ENCODE measurements at regions not wholly inside any gene's neighbourhood (a gene's known extent, or its start where the extent isn't known, plus 50 kb on each side); places are given as distances from the start of the nearest gene placed in this dataset.

DNA sequence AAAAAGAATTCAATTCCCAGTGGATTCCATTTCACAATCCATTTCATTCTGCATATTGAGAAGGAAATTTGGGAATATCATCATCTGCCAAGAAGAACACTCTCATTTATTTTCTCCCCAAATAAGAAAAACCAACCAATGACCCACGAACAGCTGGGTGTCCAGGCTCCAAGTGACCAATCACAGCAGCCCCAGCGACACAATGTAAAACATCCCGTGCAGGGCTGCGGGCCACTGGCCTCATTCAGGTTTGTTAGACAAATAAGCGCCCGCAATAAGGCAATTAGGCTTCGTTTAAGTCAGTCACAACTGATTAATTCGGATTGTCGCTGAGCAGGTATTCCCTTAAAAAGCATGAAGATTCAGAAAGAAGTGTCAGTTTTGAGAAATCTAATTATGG lies 378.6 kb downstream of the EIPR1 start:
- Mint-ChIP-seq H3K27me3 (ENCODE audit: insufficient read depth, unreplicated experiment) (peaks cover 38% of the 10 kb centered on the region), H3K4me1 (ENCODE audit: insufficient read depth, unreplicated experiment) (no peaks in the 10 kb centered on the region), H3K36me3 (ENCODE audit: insufficient read depth, unreplicated experiment) (no peaks in the 10 kb centered on the region), H3K27ac (ENCODE audit: low read depth, unreplicated experiment) (no peak overlapping the region), H3K4me3 (ENCODE audit: unreplicated experiment) (no peak overlapping the region), H3K9me3 (ENCODE audit: unreplicated experiment) (no peaks in the 10 kb centered on the region)
- CTCF ChIA-PET: no interaction called here
- POLR2A ChIA-PET: no interaction called here
- no peak for DNase-seq (ENCODE audit: unreplicated experiment)
- TF ChIP-seq, protein P1, sequence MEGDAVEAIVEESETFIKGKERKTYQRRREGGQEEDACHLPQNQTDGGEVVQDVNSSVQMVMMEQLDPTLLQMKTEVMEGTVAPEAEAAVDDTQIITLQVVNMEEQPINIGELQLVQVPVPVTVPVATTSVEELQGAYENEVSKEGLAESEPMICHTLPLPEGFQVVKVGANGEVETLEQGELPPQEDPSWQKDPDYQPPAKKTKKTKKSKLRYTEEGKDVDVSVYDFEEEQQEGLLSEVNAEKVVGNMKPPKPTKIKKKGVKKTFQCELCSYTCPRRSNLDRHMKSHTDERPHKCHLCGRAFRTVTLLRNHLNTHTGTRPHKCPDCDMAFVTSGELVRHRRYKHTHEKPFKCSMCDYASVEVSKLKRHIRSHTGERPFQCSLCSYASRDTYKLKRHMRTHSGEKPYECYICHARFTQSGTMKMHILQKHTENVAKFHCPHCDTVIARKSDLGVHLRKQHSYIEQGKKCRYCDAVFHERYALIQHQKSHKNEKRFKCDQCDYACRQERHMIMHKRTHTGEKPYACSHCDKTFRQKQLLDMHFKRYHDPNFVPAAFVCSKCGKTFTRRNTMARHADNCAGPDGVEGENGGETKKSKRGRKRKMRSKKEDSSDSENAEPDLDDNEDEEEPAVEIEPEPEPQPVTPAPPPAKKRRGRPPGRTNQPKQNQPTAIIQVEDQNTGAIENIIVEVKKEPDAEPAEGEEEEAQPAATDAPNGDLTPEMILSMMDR (IDR thresholded peaks at IDR 0.05; ENCODE audit: unreplicated experiment): no peak
- intact Hi-C loops (cut with micrococcal nuclease): no loop called here
- BruUV-seq (replicated peaks): no TSS peak

DNA sequence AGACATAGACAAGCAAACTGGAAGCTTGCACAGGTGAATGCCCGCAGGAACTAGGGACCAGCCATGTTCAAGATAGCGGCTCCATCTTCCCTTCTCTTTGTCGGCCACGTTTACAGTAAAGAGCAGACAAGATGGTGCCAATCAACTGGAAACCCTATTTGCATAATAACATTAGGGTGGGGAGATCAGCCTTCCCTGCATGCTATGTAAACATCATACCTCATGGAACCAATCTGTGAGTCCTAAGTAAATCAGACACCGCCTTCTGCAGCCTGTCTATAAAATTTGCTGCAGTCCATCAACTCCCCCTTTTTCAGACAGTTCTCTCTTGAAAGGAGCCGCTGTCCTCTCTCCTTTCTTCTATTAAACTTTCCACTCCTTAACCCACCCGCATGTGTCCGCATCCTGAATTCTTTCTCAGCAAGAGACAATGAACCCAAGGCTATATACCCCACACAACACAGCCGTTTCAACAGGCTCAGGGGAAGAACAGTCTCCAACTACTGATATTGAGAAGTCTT lies 384.4 kb downstream of the EIPR1 start:
- intact Hi-C loops (cut with micrococcal nuclease): no loop called here
- Mint-ChIP-seq H3K27ac (ENCODE audit: low read depth, unreplicated experiment) (no peak overlapping the region), H3K36me3 (ENCODE audit: insufficient read depth, unreplicated experiment) (no peaks in the 10 kb centered on the region), H3K27me3 (ENCODE audit: insufficient read depth, unreplicated experiment) (peaks cover 12% of the 10 kb centered on the region), H3K9me3 (ENCODE audit: unreplicated experiment) (peaks cover 9% of the 10 kb centered on the region), H3K4me1 (ENCODE audit: insufficient read depth, unreplicated experiment) (no peaks in the 10 kb centered on the region), H3K4me3 (ENCODE audit: unreplicated experiment) (no peak overlapping the region)
- TF ChIP-seq, protein P1 (IDR thresholded peaks at IDR 0.05; ENCODE audit: unreplicated experiment): no peak
- ChIA-PET CTCF (no interaction called here), POLR2A (no interaction called here)
- DNase-seq (ENCODE audit: unreplicated experiment): no peak
- BruUV-seq (replicated peaks): no TSS peak

DNA sequence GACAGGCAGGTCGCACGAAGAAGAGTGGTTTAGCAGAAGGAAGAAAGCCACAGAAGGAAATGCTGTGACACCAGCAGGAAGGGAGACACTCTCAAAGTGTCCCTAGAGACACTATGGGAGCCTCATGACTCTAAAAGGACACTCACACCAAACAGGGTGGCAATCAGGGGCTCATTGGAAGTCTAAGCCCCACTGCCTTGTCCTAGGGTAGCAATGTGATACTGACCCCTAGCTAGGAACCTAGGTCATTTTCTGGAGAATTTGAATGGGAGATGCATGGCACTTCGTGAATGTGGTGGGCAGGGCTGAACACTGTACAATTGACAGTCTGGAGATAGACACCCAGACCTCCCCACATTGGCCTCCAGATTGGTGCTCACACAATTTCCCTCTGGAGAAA lies 385.0 kb downstream of the EIPR1 start:
- no peaks in the 10 kb centered on the region for H3K36me3 Mint-ChIP-seq (ENCODE audit: insufficient read depth, unreplicated experiment)
- intact Hi-C loops (cut with micrococcal nuclease): no loop called here
- peaks cover 12% of the 10 kb centered on the region for H3K27me3 Mint-ChIP-seq (ENCODE audit: insufficient read depth, unreplicated experiment)
- DNase-seq (ENCODE audit: unreplicated experiment): no peak
- no peaks in the 10 kb centered on the region for H3K4me1 Mint-ChIP-seq (ENCODE audit: insufficient read depth, unreplicated experiment)
- no peak overlapping the region for H3K4me3 Mint-ChIP-seq (ENCODE audit: unreplicated experiment)
- no TSS peak for BruUV-seq (replicated peaks)
- H3K27ac Mint-ChIP-seq (ENCODE audit: low read depth, unreplicated experiment): no peak overlapping the region
- TF ChIP-seq, protein P1 (IDR thresholded peaks at IDR 0.05; ENCODE audit: unreplicated experiment): no peak
- ChIA-PET POLR2A (no interaction called here), CTCF (no interaction called here)
- peaks cover 9% of the 10 kb centered on the region for H3K9me3 Mint-ChIP-seq (ENCODE audit: unreplicated experiment)

DNA sequence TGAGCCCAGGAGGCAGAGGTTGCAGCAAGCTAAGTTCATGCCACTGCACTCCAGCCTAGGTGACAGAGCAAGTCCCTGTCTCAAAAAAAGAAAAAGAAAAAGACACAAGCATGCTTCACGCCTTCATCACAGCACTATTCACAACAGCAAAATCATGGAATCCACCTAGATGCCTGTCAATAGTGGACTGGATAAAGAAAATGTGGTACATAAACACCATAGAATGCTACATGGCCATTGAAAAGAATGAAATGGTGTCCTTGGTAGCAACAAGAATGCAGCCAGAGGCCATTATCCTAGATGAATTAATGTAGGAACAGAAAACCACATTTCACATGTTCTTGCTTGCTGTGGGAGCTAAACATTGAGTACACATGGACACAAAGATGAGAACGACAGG lies 392.6 kb downstream of the EIPR1 start:
- BruUV-seq (replicated peaks): no TSS peak
- H3K27me3 Mint-ChIP-seq (ENCODE audit: insufficient read depth, unreplicated experiment): peaks cover 10% of the 10 kb centered on the region
- ChIA-PET CTCF (no interaction called here), POLR2A (no interaction called here)
- DNase-seq (ENCODE audit: unreplicated experiment): no peak
- TF ChIP-seq, protein P1 (IDR thresholded peaks at IDR 0.05; ENCODE audit: unreplicated experiment): no peak
- no peaks in the 10 kb centered on the region for H3K4me1 Mint-ChIP-seq (ENCODE audit: insufficient read depth, unreplicated experiment)
- peaks cover 23% of the 10 kb centered on the region for H3K9me3 Mint-ChIP-seq (ENCODE audit: unreplicated experiment)
- no peaks in the 10 kb centered on the region for H3K36me3 Mint-ChIP-seq (ENCODE audit: insufficient read depth, unreplicated experiment)
- intact Hi-C loops (cut with micrococcal nuclease): no loop called here
- H3K4me3 Mint-ChIP-seq (ENCODE audit: unreplicated experiment): no peak overlapping the region
- no peak overlapping the region for H3K27ac Mint-ChIP-seq (ENCODE audit: low read depth, unreplicated experiment)

Data from MCF 10A (cell line).